MM.1S (cell line): ENCODE measurements at regions not wholly inside any gene's neighbourhood (a gene's known extent, or its start where the extent isn't known, plus 50 kb on each side); places are given as distances from the start of the nearest gene placed in this dataset.

Experiments
- EZH2 ChIP-seq: fragments of 300-600 bp; sonication (generic); optimal IDR thresholded peaks from 2 replicates; pipeline ENCODE3; 2017; ENCODE audit warnings: low read depth, mild to moderate bottlenecking, antibody characterized with exemption, low read length, mixed read lengths
- EZH2phosphoT487 ChIP-seq: fragments of 300-600 bp; sonication (generic); IDR thresholded peaks from 2 replicates; pipeline ENCODE4 v1.6.1; 2018; ENCODE audit warnings: antibody characterized with exemption, low read length
- TF ChIP-seq, protein P1 (sequence below): fragments of 300-600 bp; sonication (generic); IDR thresholded peaks from 2 replicates; pipeline ENCODE4 v1.5.1; 2016; ENCODE audit warnings: antibody characterized with exemption, low read length, mixed read lengths

DNA sequence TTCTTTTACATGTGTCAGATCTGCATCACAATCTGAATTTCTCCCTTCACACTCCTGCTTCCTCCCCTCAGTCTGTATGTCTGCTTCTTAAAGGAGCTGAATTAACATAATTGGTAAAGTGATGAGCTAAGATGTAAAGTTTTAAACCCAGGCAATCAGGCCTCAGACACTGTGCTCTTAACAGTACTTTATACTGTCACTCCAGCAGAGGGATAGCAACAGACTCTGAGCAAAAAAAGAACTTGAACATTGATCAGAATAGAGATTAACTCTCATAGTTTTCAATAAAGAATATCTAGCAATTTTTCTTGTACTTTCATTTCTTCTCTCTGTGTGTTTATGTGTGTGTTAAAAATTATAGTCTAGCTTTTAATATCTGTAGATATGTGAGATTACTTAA lies 110.3 kb downstream of the DUSP10 start:
- no peak for TF ChIP-seq EZH2phosphoT487
- TF ChIP-seq, protein P1, sequence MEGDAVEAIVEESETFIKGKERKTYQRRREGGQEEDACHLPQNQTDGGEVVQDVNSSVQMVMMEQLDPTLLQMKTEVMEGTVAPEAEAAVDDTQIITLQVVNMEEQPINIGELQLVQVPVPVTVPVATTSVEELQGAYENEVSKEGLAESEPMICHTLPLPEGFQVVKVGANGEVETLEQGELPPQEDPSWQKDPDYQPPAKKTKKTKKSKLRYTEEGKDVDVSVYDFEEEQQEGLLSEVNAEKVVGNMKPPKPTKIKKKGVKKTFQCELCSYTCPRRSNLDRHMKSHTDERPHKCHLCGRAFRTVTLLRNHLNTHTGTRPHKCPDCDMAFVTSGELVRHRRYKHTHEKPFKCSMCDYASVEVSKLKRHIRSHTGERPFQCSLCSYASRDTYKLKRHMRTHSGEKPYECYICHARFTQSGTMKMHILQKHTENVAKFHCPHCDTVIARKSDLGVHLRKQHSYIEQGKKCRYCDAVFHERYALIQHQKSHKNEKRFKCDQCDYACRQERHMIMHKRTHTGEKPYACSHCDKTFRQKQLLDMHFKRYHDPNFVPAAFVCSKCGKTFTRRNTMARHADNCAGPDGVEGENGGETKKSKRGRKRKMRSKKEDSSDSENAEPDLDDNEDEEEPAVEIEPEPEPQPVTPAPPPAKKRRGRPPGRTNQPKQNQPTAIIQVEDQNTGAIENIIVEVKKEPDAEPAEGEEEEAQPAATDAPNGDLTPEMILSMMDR, result no peak
- no peak for TF ChIP-seq EZH2
